GM12892 (cell line): ENCODE measurements at regions not wholly inside any gene's neighbourhood (a gene's known extent, or its start where the extent isn't known, plus 50 kb on each side); places are given as distances from the start of the nearest gene placed in this dataset.
"Not testable (repeated sequence)": the region's sequence is repeated elsewhere in the genome, so short reads cannot be mapped to it uniquely, and the experiment has no call there.

Source experiments
- DNase-seq: peaks from one replicate; pipeline ENCODE4 v3.0.0; 2011; ENCODE audit not compliant: insufficient read length
- FAIRE-seq: peaks from 2 replicates; lab custom pipeline; 2011; peaks lifted over from hg19 to GRCh38; lab: Jason Lieb, UNC
- POLR2A ChIP-seq: IDR thresholded peaks from 2 replicates; pipeline ENCODE4 v1.6.1; 2011; ENCODE audit warnings: low read depth, low read length, control low read depth
- POLR2AphosphoS5 ChIP-seq: IDR thresholded peaks from 2 replicates; pipeline ENCODE4 v1.6.1; 2011; ENCODE audit warnings: low read depth, low read length, control low read depth
- TAF1 ChIP-seq: IDR thresholded peaks from 2 replicates; pipeline ENCODE4 v1.6.1; 2011; ENCODE audit warnings: low read depth, mild to moderate bottlenecking, control low read depth, low read length, borderline replicate concordance

DNA sequence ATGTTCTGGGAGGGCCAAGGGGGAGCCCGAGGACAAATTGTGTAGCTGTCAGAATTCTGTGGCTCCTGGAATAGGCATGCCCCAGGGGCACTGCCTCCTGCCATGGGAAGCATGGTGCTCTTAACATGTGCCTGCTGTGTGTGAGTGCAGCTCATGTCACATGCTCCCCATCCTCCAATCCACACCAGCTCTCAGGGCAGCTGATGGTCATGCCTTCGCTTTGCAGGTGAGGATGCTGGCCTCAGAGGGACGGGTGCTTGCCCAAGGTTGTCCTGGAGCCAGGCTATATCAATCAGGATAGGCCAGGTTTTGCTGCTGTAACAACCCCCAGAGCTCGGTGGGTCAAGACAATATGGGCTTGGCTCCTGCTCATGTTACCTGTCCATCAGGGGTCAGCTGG, 303.4 kb downstream of the RPS24 start:
- DNase-seq: no peak
- TF ChIP-seq TAF1 (no peak), POLR2A (no peak), POLR2AphosphoS5 (no peak)
- no peak for FAIRE-seq

DNA sequence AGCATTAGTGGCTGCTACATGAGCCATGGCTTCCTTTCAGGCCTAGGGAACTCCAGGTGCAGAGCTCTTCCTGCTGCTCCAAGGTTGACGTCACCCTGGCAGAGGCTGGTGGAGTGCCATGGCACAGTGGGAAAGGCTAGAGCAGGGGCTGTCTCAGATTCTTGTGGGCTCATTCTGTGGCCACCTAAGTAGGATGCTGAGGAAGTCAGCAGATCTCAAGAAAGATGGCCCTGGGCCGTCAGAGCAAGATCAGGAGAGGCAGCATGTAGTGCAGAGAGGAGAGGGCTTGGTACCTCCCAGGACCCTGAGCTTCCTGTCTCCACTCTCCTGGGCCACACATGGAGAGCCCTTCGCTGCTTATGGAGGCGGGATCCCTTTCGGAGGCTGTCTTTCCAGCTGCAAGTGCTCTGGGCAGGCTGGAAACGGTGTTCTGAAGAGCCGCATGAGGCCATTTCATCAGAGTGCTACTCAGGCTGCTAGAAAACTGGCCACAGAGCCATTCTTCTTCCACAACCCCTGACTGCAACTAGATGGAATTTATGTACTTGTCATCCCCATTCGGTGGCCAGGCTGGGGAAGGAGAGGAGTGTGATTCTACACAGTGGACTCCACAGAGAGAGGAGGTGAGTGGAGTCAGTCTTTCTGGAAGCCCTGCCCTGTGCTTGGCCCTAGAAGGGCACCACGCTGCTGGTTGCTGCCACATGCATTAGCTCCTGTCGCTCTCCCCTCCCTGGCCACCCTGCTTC, 304.2 kb downstream of the RPS24 start:
- DNase-seq: no peak
- no peak for FAIRE-seq

GRCh38 chr10:78338717-78339116, 305.1 kb downstream of the RPS24 start:
- no peak for DNase-seq
- FAIRE-seq: no peak
- no peak for TF ChIP-seq TAF1
- TF ChIP-seq POLR2AphosphoS5: no peak
- TF ChIP-seq POLR2A: no peak

More for the DNA sequence above, 304.2 kb downstream of the RPS24 start:
- TF ChIP-seq TAF1 (no peak), POLR2AphosphoS5 (no peak), POLR2A (no peak)

- no peak for DNase-seq
- no peak for FAIRE-seq
Observed at GRCh38 chr10:78339251-78339650, 305.6 kb downstream of the RPS24 start.

GRCh38 chr10:78341953-78342614, 308.4 kb downstream of the RPS24 start:
- TF ChIP-seq POLR2AphosphoS5: no peak
- TF ChIP-seq TAF1: no peak
- no peak for TF ChIP-seq POLR2A
- no peak for FAIRE-seq
- DNase-seq: no peak

More at GRCh38 chr10:78339251-78339650, 305.6 kb downstream of the RPS24 start:
- TF ChIP-seq POLR2AphosphoS5 (no peak), POLR2A (no peak), TAF1 (no peak)

DNA sequence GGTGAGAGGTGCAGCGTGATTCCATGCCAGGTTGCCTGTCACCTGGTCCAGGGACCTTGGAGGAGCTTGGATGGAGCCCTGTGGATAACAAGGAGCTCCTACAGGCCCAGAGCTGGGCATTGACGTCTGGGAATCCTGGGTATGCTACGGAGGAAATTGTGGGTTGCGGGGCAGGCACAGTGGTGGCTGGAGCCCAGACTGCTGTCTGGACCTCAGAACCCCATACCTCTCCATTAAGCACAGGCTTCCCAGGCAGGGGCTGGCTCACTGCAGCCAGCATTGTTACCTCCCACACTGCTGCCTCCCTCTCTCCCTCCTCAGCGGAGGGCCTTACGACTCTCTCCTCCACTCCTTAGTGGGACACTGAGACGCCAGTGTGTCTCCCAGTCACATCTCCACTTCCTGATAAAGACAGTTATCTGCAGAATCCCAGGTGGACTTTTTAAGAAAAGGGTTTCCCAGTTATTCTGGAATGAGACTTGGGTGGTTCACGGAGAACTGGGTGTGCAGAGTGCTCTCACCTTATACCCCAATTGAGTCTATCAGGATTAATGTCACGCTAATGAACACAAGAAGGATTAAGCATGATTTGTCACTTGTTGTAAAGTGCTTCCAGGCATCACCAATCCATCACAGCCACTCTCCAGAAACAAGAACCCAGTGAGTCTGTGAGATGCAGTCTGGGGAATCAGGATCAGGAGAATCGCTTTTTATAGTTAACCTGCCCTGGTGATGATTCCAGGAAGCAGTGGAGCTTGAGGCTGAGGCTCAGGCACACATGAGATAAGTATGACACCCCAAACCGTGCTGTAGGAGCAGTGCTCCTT, 309.4 kb downstream of the RPS24 start:
- TF ChIP-seq TAF1 (no peak), POLR2AphosphoS5 (no peak), POLR2A (no peak)
- FAIRE-seq: no peak
- no peak for DNase-seq

- not testable (repeated sequence) for DNase-seq, FAIRE-seq
Observed at GRCh38 chr10:78344257-78344656, 310.6 kb downstream of the RPS24 start.

GRCh38 chr10:78345515-78345914, 311.9 kb downstream of the RPS24 start:
- not testable (repeated sequence) for FAIRE-seq, DNase-seq

DNA sequence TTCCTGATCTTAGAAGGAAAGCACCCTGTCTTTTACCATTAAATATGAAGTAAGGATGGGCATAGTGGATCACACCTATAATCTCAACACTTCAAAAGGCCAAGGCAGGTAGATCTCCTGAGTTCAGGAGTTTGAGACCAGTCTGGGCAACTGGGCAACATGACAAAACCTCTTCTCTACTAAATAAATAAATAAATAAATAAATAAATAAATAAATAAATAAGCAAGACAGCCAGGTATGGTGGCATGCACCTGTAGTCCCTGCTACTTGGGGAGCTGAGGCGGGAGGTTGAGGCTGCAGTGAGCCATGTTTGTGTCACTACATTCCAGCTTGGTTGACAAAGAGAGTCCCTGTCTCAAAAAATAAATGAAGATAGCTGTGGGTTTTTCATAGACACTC, 313.1 kb downstream of the RPS24 start:
- DNase-seq: no peak
- FAIRE-seq: no peak
- TF ChIP-seq TAF1 (no peak), POLR2A (no peak), POLR2AphosphoS5 (no peak)

DNA sequence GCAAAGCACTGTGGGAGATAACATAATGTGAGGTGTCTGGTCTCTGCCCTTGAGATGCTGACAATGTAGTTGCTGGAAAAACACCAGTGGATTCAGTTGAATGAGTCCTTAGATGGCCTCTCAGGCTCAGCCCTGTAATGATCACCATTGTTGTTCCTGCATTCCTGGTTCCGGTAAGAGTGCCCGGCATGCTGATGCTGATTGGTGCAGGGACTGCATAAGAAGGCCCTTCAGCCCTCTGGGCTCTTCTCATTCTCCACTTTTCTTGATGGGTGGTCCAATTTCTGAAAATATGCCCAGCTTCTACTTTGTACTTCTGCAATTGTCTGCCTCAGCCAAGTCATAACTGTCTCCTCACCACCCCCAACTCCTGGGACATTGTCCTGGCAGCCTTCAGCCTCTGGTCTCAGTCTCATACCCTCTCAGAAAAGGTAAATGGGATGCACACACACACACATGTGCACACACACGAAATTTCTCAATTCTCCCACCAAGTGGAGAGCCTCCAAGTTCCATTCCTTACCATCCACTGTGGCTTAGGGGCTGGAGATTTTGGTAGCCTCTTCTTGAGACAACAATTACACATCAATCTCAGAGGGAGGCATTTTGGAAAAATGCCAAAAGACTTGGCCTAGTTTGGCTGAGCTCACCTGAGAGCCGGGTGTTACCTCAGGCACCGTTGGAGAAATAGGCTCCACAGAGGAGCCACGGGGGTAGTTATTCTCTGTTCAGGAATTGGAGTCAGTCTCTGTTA, 314.9 kb downstream of the RPS24 start:
- DNase-seq (no peak), FAIRE-seq (no peak)
- no peak for TF ChIP-seq POLR2A
- TF ChIP-seq TAF1: no peak
- no peak for TF ChIP-seq POLR2AphosphoS5

DNA sequence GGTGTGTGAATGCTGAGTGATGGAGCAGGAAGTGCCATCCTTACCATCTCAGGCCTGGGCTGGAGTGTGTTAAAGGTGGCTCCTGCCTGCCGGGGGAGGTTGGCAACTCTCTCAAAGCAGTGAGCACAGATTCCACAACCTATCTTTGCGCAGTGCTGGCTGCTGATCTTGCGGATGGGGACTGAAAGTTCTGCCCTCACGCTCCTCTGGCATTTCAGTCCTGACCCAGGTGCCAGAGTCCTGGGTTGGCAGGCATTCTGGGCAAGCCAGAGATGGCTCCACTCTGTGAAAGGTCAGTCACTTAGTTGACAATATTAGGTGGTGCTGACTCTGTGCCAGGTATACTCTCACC, 315.5 kb downstream of the RPS24 start:
- FAIRE-seq (no peak), DNase-seq (no peak)
- no peak for TF ChIP-seq POLR2AphosphoS5
- no peak for TF ChIP-seq TAF1
- no peak for TF ChIP-seq POLR2A
